Skeletal muscle cell (primary cell): ENCODE measurements at regions not wholly inside any gene's neighbourhood (a gene's known extent, or its start where the extent isn't known, plus 50 kb on each side); places are given as distances from the start of the nearest gene placed in this dataset.

Experiments used
- DNase-seq: peaks from one replicate; pipeline ENCODE4 v3.0.0-alpha.2; 2010; ENCODE audit warnings: low read depth
- H3K4me3 ChIP-seq: 2 replicates; pipeline ENCODE4 v1.5.1; 2011; ENCODE audit warnings: low read depth, mild to moderate bottlenecking, control low read depth, low read length, moderate library complexity

DNA sequence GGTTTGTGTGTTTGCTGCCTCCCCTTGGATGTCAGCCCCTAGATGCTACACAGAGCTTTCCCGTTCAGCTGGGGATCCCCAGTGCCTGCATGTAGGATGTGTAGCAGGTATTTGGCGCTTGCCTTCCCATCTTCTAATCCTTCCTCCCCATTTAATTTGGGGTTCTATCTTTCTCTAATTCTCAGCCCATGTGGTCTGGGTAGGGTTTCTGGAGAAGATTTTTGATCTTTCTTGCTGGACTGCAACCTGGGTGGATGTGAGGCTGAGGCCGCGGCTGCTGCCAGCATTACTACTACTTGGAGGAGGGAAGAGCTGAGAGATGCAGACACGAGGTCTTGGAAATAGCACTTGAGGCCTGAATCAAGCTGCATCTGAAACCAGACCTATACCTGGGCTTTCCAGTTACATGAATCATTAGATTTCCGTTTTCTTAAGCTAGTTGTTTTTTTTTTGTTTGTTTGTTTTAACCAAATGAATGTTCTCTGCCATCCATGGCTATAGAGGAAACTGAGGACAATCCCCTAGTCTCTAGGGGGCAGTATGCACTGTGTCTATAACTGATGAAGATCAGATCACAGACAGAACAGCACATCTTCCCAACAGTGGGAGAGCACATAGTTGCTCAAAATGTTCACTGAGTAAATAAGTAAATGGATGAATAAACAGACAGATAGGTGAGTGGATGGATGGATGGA is 178.6 kb downstream of the FGF18 start:
- no peak overlapping the region for H3K4me3 ChIP-seq
- DNase-seq, result no peak

DNA sequence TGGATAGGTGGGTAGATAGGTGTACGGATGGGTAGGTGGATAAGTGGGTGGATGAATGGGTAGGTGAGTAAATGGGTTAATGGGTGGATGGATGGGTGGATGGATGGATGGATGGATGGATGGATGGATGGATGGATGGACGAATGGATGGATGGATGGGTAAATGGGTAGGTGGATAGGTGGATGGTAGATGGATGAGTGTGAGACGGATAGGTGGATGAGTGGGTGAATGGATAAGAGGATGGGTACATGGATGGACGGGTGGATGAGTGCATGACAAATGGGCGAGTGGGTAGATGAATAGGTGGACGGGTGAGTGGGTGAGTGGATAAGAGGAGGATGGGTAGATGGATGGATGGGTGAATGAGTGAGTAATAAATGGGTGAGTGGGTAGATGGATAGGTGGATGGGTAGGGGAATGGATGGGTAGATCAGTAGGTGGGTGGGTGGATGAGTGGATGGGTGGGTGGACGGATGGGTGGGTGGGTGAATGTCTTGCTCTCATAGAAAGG is 179.2 kb downstream of the FGF18 start:
- DNase-seq, result no peak
- no peak overlapping the region for H3K4me3 ChIP-seq

DNA sequence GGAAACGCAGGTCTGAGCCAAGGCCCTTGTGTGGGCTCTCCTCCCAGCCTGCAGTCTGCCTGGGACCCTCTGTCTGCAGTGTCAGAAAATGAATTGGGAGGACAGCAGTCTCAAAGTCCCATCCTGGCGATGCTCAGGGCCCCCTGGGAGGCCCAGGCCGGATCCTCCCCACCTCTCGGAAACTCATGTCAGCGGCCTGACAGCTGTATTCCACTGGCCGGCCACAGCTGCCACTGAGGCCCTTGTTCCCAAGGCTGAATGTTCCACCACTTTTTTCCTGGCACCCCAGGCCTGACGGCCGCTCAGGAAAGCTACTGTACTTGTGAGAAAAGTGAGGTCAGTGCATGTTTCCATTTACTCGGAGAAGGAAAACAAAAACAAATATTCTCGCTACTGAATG is 180.0 kb downstream of the FGF18 start:
- H3K4me3 ChIP-seq, result no peak overlapping the region
- DNase-seq, result no peak

DNA sequence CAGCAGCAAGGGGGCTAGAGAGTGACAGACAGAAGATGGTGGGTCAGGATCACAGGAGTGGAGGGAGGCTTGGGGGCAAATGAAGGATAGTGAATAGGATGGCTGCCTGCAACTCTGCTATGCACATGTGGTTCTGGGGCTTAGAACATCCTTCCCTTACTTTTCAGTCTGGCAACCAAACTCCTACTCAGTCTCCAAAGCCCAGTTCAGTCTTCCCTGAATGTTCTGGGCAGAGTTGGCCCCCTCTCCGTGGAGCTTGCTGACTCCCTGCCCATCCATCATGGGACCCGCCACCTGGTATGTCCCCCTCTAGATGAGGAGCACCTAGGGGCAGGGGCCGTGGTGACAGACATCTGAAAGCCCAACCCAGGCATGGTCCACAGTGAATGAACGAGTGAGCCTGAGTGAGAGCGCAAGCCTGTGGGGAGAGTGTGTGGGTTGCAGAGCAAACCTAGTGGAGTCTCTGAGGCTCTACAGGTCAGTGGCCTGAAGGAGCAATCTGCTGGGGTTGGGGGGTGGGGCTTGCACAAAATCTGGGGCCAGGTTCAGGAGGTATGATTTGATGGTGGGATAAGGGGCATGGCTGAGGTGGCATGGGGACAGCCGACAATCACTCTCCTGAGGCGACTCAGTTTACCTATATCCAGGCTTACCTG is 180.6 kb downstream of the FGF18 start:
- no peak overlapping the region for H3K4me3 ChIP-seq
- no peak for DNase-seq

DNA sequence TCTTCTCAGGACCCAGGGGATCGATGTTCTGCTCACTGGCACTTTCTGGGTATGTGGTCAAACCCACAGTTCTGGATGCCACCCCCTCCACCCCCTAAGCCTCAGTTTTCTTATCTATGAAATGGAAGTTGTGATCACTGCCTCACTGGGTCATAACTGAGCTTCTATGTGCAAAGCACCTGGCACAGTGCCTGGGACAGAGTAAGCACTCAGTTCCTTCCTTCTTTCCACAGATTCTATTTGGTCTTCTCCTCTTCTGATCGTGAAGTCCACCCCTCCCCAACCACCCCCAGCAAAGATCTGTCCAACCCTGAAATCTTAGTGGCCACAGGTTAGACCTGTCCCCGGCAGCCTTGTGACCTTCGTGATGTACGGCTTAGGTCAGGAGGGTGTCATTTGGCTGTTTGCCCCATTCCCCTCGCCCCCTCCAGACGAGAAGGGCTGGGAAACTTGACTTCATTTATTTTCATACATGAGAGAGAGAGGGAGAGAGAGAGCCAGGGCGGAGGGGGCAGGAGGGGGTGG is 181.4 kb downstream of the FGF18 start:
- H3K4me3 ChIP-seq, result no peak overlapping the region
- no peak for DNase-seq

DNA sequence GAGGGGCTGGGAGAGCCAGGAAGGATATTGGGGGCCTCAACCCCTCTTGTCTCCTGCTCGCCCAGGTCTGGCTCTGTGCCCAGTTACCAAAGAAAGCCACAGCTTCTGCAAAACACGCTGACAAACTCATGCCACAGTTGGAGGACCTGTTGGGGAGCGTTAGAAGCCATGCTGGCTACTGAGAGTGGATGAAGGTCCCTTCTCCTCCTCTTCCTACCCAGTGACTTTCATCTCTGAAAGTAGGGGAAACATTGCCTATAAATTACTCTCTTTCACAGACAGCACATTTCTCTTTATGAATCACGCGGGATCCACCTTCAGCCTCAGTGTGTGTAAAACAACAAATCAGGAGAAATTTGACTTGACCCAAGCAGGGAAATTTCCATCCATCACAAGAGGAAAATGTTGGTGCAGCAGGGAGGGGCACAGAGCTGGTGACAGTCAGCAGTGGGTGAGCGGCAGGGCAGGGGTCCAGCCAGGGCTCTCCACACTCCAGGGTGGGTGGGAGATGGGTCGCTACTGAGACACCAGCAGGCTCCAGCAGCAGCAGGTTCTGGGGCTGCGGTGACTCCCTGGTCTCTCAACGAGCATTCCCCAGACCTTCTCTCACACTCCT is 181.9 kb downstream of the FGF18 start:
- no peak for DNase-seq
- H3K4me3 ChIP-seq, result no peak overlapping the region

DNA sequence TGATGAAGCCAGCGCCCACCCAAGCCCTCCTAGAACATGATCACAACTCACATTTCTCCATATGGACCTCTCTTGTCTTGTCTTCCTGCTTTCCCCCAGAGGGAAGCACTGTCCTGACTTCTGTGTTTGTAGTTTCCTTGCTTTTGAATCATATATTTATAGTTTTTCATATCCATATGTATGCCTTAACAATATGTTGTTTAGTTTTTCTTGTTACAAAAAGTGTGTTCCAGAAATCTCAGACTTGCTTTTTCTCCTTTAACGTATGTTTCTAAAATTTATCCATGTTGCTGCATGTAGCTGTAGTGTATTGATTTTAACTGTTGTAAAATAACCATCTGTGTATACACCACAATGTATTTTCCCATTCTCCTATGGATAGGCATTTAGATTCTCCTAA is 182.0 kb upstream of the SMIM23 start:
- H3K4me3 ChIP-seq, result no peak overlapping the region
- DNase-seq, result no peak

DNA sequence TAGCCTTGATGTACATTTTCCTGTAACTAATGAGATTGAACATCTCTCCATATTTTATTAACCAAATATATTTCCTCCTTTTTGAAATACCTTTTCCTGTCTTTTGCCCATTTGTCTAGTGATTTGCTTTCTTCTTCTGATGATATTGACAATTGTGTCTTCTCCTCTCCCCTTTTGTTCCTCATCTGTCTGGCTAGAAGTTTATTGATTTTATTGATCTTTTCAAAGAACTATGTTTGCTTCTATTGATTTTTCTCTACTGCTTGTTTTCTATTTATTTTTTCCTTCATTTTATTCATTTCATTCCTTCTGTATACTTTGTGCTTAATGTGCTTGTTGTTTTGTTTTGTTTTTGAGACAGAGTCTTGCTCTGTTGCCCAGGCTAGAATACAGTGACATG is 181.4 kb upstream of the SMIM23 start:
- H3K4me3 ChIP-seq, result no peak overlapping the region
- DNase-seq, result no peak

DNA sequence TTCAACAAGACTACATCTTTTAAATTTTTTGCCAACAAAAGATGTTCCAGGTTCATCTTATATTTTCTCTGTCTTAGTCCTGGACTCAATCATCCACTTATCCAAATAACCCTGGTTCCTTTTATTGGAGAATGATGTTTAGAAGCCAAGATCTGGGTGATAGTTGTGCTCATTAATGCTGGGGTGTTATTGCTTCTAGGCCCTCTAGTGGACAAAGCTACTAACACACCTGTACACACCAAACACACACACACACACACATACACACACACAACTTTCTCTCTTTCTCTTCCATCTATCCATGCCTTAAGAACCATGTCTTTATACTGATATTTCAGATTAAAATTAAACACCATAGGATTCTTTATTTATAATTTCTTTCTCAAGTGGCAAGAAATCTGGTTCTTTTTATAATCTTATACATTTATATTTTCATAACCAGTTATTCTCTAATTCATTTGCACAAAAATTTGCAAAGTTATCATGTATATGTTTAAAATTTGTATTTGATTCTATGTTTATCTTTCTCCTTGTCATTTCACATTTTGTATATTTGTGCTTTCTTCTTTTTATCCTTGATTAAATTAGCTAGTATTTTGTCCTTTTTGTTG is 179.1 kb upstream of the SMIM23 start:
- no peak for DNase-seq
- no peak overlapping the region for H3K4me3 ChIP-seq

DNA sequence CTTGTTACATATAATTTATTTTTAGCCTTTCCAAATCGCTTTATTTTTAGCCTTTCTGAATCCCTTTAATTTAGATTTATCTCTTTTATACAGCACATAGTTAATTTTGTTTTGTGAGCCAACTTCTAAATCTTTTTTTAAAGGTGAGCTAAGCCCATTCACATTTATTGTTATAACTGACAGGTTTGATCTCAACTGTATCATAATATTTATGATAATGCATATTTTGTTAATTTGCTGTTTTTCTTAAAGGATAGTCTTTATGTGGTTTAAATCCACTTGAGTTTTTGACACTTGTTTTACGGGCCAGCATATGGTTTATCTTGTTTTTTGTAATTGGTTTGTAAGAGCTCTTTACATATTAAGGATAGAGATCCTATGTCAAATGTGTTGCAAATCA is 177.8 kb upstream of the SMIM23 start:
- H3K4me3 ChIP-seq, result no peak overlapping the region
- no peak for DNase-seq

DNA sequence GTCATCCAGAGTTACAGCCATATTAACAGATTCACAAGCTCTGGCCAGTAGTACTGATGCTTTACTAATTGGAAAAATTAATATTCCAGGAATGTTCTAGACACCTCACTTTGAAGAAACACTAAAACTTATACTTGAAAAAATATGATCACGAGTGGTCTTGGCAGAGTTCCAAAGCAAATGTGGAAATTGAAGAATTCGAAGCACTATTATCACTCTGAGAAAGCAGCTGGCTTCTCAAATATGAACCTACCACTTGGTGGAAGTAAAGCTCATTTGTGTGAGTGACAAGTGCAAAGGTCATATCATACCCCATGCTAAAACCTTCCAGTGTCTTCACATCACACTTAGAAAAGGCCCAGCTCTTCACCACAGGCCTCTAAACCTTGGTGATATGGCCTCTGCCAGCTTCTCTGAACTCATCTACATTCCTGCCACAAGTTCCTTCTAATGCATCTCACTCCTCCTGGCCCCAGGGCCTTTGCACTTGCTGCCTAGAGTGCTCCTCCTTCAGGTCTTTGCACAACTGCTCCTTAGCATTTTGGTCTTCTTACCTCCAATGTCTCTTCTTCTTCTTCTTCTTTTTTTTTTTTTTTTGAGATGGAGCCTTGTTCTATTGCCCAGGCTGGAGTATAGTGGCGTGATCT is 175.7 kb upstream of the SMIM23 start:
- no peak for DNase-seq
- no peak overlapping the region for H3K4me3 ChIP-seq

DNA sequence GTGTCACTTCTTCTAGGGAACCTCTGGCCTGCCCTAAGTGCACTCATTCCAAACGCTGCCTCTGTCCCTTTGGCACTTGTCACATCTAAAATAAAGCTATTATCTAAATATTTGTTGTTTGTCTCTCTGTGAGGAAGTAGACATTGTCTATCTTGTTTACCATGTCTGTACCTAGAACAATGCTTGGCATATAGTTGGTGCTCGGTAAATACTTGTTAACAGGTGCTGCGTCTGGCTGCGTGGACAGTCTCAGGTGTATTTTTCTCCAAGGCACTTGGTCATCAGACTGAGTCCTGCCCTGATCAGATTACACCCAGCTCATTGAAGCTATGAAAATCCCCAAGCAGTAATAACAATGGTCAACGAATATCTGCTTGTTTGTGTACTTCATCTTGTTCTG is 174.9 kb upstream of the SMIM23 start:
- no peak overlapping the region for H3K4me3 ChIP-seq
- no peak for DNase-seq

DNA sequence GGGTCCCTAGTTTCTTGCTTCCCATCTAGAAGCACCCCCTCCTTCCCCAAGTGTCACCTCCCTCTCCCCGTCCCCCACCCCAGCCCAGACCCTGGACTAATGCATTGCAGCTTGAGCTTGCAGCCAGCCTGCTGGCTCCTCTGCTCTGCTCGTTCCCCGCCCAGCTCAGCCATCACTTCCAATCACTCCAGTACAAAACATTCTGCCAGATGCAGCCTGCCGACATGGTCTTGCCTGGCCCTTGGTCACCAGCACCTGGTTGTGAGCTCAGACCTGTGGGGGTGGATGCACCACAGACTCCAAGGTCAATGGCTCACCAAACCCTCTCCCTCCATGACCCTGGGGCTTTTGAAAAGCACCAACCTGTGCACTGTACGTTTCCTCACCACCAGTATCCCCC is 172.9 kb upstream of the SMIM23 start:
- no peak for DNase-seq
- no peak overlapping the region for H3K4me3 ChIP-seq

DNA sequence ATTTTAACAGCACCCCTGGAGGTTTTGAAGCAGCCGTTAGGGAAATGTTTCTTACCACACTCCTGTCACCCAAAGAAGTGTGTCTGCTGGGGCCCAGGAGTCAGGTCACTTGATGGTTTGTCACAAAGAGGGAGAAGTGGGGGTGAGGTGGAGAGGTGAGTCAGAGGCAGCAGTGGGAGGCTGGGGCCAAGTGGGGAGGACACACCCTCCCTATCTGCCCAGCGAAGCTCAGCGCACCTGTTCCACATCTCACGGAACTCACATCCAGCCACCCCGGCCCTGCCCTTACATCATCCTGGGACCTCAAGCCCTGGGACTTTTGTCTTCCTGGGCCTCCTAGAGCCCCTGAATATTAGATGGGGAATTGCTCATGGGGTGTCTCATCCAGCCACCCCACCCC is 171.1 kb upstream of the SMIM23 start:
- DNase-seq, result no peak
- H3K4me3 ChIP-seq, result no peak overlapping the region

DNA sequence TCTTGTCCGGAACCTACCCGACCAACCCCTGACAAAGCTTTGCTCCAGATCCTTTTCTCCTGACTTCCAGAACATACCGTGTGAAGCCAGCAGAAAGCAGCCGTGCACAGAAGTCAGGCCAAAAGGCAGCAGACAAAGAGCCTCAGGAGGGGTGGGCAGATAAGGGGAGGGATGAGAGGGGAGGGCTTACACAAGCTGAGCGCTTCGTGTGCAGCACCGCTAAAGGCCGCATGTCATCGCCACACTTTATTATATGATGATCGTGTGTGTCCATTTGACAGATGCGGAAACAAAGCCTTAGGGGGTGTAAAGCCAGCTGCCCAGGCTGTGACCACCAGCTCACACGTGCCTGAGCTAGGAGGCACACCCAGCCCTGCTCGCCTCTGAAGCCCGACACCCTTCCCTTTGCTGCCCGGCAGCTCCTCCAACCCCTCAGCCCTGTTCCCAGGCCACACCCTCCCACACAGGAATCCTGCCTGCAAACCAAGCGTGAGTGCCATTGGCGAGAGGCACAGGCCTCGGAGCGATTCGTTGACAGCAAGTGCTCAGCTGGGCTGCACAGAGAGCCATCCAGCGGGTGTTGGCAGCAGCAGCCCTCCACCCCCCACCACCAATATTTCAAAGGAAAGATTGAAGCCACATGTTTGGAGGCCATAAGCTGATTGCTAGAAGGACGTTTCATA is 170.5 kb upstream of the SMIM23 start:
- DNase-seq, result no peak
- H3K4me3 ChIP-seq, result no peak overlapping the region

DNA sequence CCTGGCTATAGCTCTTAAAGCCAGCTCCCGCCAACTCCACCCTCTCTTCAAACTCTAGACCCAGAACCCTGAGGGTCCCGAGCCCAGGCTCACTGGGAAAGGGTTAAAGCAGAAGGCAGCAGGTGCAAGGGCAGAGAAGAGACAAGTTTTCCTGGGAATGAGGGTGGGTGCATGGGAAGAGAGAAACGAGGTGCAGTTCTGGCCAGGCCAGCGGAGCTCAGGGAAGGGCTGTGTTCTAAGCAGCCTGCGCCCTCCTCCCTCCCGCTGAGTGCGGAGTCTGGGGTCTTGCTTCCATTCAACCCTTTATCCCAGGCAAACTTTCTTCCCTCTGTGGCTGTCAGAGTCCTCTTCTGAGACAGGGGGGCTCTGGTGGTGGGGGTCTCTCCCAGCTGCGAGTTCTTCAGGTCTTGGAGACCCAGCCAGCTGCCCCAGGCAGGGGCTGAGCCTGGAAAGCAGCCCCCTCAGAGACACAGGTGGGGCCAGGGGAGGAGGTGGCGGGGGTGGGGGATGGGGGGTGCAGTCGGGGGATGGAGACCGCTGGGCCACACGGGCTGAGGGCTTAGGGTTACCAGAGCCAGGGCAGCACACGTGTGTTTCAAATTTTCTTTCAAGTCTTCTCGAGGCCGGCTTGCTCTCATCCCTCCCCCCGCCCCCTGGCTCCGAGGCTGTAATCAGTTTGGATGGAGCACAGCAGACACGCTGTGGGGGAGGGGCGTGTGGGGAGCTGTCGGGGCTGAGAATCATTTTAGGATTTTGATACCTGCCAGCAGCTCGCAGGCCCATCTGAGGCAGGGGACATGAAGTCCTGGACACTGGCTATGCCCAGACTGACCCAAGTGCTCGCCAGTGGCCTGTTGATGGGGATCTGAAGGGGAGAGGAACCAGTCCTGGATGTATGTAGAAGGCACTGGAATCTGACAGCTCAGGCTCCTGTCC is 169.6 kb upstream of the SMIM23 start:
- no peak overlapping the region for H3K4me3 ChIP-seq
- DNase-seq, result no peak

DNA sequence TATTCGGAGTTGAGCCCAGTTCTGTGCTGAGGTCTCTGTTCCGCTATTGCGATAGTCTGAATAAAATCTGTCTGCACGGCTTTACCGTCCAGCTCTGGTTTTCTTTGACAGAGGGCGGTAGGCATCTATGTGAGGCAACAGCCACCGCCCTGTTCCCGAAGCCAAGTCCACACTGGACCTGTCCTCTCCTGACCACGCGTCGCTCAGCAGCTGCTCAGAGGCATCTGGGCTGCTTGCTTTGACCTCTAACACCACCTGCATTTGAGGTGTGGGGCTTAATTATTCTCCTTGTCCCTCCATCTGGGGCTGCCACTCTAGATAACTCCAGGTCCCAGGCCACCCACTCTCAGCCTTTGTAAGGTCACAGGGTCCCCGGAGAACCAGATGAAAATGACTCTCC is 168.4 kb upstream of the SMIM23 start:
- H3K4me3 ChIP-seq, result no peak overlapping the region

More for the DNA sequence above, 168.4 kb upstream of the SMIM23 start:
- no peak for DNase-seq
